Kidney epithelial cell (primary cell): ENCODE measurements at regions not wholly inside any gene's neighbourhood (a gene's known extent, or its start where the extent isn't known, plus 50 kb on each side); places are given as distances from the start of the nearest gene placed in this dataset.
A peak's percentile ranks its signal among the peaks of the same experiment; 100 is the strongest.

Source experiments
- DNase-seq: peaks from one replicate; pipeline ENCODE4 v3.0.0-alpha.2; 2010; ENCODE audit warnings: low read depth
- H3K27me3 ChIP-seq: 2 replicates; pipeline ENCODE4 v1.6.0; 2011; ENCODE audit warnings: low read length; ENCODE audit not compliant: control insufficient read depth, insufficient read depth
- H3K36me3 ChIP-seq: 2 replicates; pipeline ENCODE4 v1.5.1; 2011; ENCODE audit warnings: low read length; ENCODE audit not compliant: control insufficient read depth, insufficient read depth
- H3K4me3 ChIP-seq: 2 replicates; pipeline ENCODE4 v1.5.1; 2011; ENCODE audit warnings: low read depth, mild to moderate bottlenecking, control low read depth, low read length
- CTCF ChIP-seq: IDR thresholded peaks from 2 replicates; pipeline ENCODE4 v1.5.1; 2011; ENCODE audit warnings: mild to moderate bottlenecking, moderate library complexity, low read length, control low read depth, inconsistent platforms; ENCODE audit not compliant: insufficient read depth, poor library complexity, severe bottlenecking

DNA sequence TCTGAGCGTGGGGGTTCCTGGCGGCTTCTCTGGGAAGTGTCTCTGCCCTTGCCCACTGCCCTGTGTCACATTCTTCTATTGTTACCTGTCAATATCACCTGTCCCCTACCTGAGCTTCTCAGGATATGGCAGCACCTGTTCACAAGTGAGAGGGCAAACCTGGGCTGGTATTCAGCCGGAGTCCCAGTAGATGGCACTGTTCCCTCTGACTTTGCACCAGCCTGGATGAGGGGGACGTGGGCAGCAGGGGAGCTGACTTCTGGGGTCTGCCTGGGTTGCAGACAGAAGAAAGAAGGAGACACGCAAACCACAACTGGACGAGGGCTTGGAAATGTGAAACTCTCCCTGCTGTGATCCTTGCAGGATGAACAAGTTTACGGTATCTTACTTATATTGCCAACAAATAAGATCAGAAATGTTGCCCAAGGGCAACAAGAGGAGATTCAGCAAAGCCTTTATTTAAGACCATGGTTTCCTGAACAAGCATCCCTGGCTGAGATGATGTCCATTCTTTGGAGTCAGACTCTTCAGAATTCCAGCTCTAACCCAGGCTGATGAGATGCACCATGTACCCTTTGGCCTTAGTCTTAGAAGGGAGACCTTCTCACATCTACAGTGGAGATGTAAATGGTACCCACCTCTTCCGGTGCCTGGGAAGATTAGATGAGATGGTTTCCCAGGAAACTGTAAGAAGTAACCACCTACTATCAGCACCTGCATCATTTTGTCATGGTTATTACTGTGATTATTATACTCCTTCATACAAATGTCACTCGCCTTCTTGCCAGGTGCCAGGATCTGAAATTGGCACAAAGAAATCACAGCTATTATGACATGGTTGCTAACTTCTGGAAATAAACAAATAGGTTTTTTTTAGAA, 400.0 kb upstream of the CDH4 start:
- peak; percentile 66 for TF ChIP-seq CTCF
- DNase-seq: no peak
- Histone ChIP-seq H3K36me3 (no peaks in the 10 kb centered on the region), H3K27me3 (peaks cover 2% of the 10 kb centered on the region), H3K4me3 (no peak overlapping the region)

DNA sequence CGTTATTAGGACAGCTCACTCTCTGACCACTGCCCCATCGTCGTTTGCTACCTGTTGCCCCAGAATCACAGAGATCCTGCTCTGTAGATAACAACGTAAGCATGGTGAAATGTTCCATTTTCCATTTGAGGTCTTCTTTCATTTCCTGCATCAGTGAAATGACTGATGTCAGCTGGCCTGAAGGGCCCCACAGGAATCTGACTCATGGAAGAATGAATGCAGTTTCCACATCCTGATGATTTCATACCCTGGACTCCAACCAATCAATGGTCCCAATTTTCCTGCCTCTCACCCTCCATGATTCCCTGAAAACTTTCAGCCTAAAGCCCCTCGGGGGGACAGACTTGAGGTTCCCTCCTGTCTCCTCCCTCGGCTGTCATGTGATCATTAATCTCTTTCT, 394.4 kb upstream of the CDH4 start:
- no peak for TF ChIP-seq CTCF
- no peak overlapping the region for H3K4me3 ChIP-seq
- H3K27me3 ChIP-seq: no peaks in the 10 kb centered on the region
- DNase-seq: no peak
- no peaks in the 10 kb centered on the region for H3K36me3 ChIP-seq

DNA sequence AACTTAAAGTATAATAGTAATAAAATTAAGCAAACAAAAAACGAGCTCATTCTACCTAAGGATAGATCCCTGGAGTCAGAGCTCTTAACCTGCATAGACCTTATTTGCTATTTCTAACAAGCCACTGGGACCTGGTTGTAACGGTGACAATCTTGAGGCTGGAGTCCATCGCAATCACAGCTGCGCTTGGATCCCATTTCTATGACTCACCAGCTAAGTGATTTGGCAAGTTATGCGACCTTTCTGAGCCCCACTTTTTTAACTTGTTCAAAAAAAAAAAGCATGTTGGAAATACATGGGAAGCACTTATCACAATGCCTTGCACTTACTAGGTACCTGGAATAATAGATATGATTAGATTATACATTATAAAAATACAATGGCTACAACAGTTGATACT, 389.5 kb upstream of the CDH4 start:
- H3K4me3 ChIP-seq: no peak overlapping the region
- no peaks in the 10 kb centered on the region for H3K27me3 ChIP-seq
- no peak for DNase-seq
- TF ChIP-seq CTCF: no peak
- H3K36me3 ChIP-seq: no peaks in the 10 kb centered on the region

- Histone ChIP-seq H3K36me3 (no peaks in the 10 kb centered on the region), H3K4me3 (no peak overlapping the region), H3K27me3 (peaks cover 3% of the 10 kb centered on the region)
- no peak for TF ChIP-seq CTCF
- DNase-seq: no peak
These were observed 388.5 kb upstream of the CDH4 start for GRCh38 chr20:60863548-60863947.

DNA sequence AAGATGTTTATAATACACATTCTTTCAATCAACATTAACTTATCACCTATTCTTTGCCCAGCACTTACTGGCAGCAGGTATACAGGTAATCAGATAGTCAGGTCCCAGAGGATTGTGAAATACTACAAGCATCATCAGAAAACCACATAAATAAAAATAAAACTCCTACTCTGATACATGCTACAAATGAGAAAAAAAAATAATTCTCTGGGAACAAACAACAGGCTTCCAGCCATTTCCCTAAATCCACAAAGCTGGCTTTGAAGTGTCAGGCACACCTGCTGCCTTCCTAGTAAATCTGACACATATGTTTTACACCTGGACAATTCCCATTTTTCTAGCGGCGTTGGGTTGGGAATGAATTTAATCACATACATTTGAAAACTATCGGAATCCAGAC, 384.5 kb upstream of the CDH4 start:
- DNase-seq: no peak
- TF ChIP-seq CTCF: no peak
- no peak overlapping the region for H3K4me3 ChIP-seq
- H3K27me3 ChIP-seq: peaks cover 3% of the 10 kb centered on the region
- no peaks in the 10 kb centered on the region for H3K36me3 ChIP-seq
